H9 (cell line): ENCODE measurements at regions not wholly inside any gene's neighbourhood (a gene's known extent, or its start where the extent isn't known, plus 50 kb on each side); places are given as distances from the start of the nearest gene placed in this dataset.

Experiments used
- DNase-seq: peaks from one replicate; pipeline ENCODE4 v3.0.0-alpha.2; 2017
- H2AFZ ChIP-seq: one replicate; pipeline ENCODE4 v1.6.1; 2013; ENCODE audit warnings: mild to moderate bottlenecking, low read length, control low read depth, moderate library complexity
- H2AK5ac ChIP-seq: 2 replicates; pipeline ENCODE4 v1.6.1; 2013; ENCODE audit warnings: low read length, control low read depth, mixed read lengths; ENCODE audit not compliant: insufficient read length
- H2BK120ac ChIP-seq: one replicate; pipeline ENCODE4 v1.6.1; 2013; ENCODE audit warnings: low read depth, mild to moderate bottlenecking, low read length, control low read depth, inconsistent platforms; ENCODE audit not compliant: poor library complexity, severe bottlenecking
- H2BK12ac ChIP-seq: 2 replicates; pipeline ENCODE4 v1.6.1; 2013; ENCODE audit warnings: low read length, control low read depth, mixed read lengths, low read depth; ENCODE audit not compliant: insufficient read length
- H2BK15ac ChIP-seq: 2 replicates; pipeline ENCODE4 v1.6.1; 2013; ENCODE audit warnings: low read depth, low read length, control low read depth
- H2BK20ac ChIP-seq: one replicate; pipeline ENCODE4 v1.6.1; 2013; ENCODE audit warnings: low read depth, mild to moderate bottlenecking, low read length, control low read depth, inconsistent platforms; ENCODE audit not compliant: poor library complexity, severe bottlenecking
- H2BK5ac ChIP-seq: 2 replicates; pipeline ENCODE4 v1.6.1; 2013; ENCODE audit warnings: low read length, control low read depth, mixed read lengths; ENCODE audit not compliant: insufficient read length
- H3K14ac ChIP-seq: 2 replicates; pipeline ENCODE4 v1.6.1; 2013; ENCODE audit warnings: low read length, control low read depth; ENCODE audit not compliant: insufficient read depth
- H3K18ac ChIP-seq: 2 replicates; pipeline ENCODE4 v1.6.1; 2013; ENCODE audit warnings: low read depth, mild to moderate bottlenecking, mixed read lengths, low read length, control low read depth; ENCODE audit not compliant: insufficient read length
- H3K23ac ChIP-seq: 2 replicates; pipeline ENCODE4 v1.6.1; 2013; ENCODE audit warnings: low read length, control low read depth, mixed read lengths, low read depth; ENCODE audit not compliant: insufficient read length
- H3K23me2 ChIP-seq: 2 replicates; pipeline ENCODE4 v1.6.1; 2013; ENCODE audit warnings: low read depth, mild to moderate bottlenecking, mixed read lengths, low read length, control low read depth; ENCODE audit not compliant: insufficient read length, poor library complexity, severe bottlenecking
- H3K27ac ChIP-seq: 2 replicates; pipeline ENCODE4 v1.5.1; 2013; ENCODE audit warnings: low read length, control low read depth, mixed read lengths, low read depth; ENCODE audit not compliant: insufficient read length
- H3K27me3 ChIP-seq: 2 replicates; pipeline ENCODE4 v1.6.1; 2013; ENCODE audit warnings: low read length, control low read depth, inconsistent platforms; ENCODE audit not compliant: insufficient read depth
- H3K4ac ChIP-seq: 2 replicates; pipeline ENCODE4 v1.6.1; 2013; ENCODE audit warnings: low read depth, mild to moderate bottlenecking, control low read depth, inconsistent platforms, low read length, moderate library complexity
- H3K4me1 ChIP-seq: 2 replicates; pipeline ENCODE4 v1.6.1; 2013; ENCODE audit warnings: low read length, control low read depth, inconsistent platforms; ENCODE audit not compliant: insufficient read depth
- H3K4me2 ChIP-seq: 2 replicates; pipeline ENCODE4 v1.6.1; 2013; ENCODE audit warnings: low read length, control low read depth, mixed read lengths; ENCODE audit not compliant: insufficient read length, insufficient read depth
- H3K56ac ChIP-seq: 2 replicates; pipeline ENCODE4 v1.6.1; 2013; ENCODE audit warnings: low read depth, mild to moderate bottlenecking, mixed read lengths, low read length, control low read depth; ENCODE audit not compliant: insufficient read length
- H3K79me1 ChIP-seq: 2 replicates; pipeline ENCODE4 v1.6.1; 2013; ENCODE audit warnings: low read depth, mild to moderate bottlenecking, moderate library complexity, low read length, control low read depth, inconsistent platforms; ENCODE audit not compliant: insufficient read depth, poor library complexity, severe bottlenecking
- H3K79me2 ChIP-seq: 2 replicates; pipeline ENCODE4 v1.6.1; 2013; ENCODE audit warnings: low read length, control low read depth, inconsistent platforms; ENCODE audit not compliant: insufficient read depth
- H3K9ac ChIP-seq: 2 replicates; pipeline ENCODE4 v1.6.1; 2013; ENCODE audit warnings: low read length, control low read depth, mixed read lengths; ENCODE audit not compliant: insufficient read length; ENCODE audit errors: extremely low read depth
- H3K9me3 ChIP-seq: one replicate; pipeline ENCODE4 v1.6.1; 2013; ENCODE audit warnings: low read depth, low read length, inconsistent platforms; ENCODE audit not compliant: control insufficient read depth
- H3T11ph ChIP-seq: one replicate; pipeline ENCODE4 v1.6.1; 2013; ENCODE audit warnings: mild to moderate bottlenecking, low read length, control low read depth, inconsistent platforms
- H4K20me1 ChIP-seq: one replicate; pipeline ENCODE4 v1.6.1; 2013; ENCODE audit not compliant: control insufficient read depth, insufficient read length, insufficient read depth
- H4K5ac ChIP-seq: 2 replicates; pipeline ENCODE4 v1.6.1; 2013; ENCODE audit warnings: low read depth, mild to moderate bottlenecking, mixed read lengths, low read length, control low read depth; ENCODE audit not compliant: insufficient read length
- H4K8ac ChIP-seq: replicated peaks from 2 replicates; pipeline ENCODE4 v1.6.1; 2013; ENCODE audit warnings: low read length, control low read depth, mixed read lengths, low read depth; ENCODE audit not compliant: insufficient read length
- H4K91ac ChIP-seq: 2 replicates; pipeline ENCODE4 v1.6.1; 2013; ENCODE audit warnings: low read depth, mild to moderate bottlenecking, moderate library complexity, mixed read lengths, low read length, control low read depth; ENCODE audit not compliant: insufficient read length
- H3K27ac Mint-ChIP-seq, 3 experiments: 2 replicates in 2 of 3; 3 replicates in 1 of 3; pipeline ENCODE4 v1.8.0; 2020 to 2021; ENCODE audit warnings: mixed read lengths in 3 of 3, mild to moderate bottlenecking in 1 of 3, moderate library complexity in 1 of 3
- H3K27me3 Mint-ChIP-seq: 2 replicates; pipeline ENCODE4 v1.8.0; 2021; ENCODE audit warnings: low read depth, mild to moderate bottlenecking, moderate library complexity, mixed read lengths
- H3K36me3 Mint-ChIP-seq, 3 experiments: 2 replicates in 2 of 3; 3 replicates in 1 of 3; pipeline ENCODE4 v1.8.0; 2020 to 2021; ENCODE audit warnings: low read depth in 3 of 3, mixed read lengths in 3 of 3; ENCODE audit not compliant: insufficient read depth in 1 of 3
- H3K4me1 Mint-ChIP-seq, 2 experiments: 2 replicates each; pipeline ENCODE4 v1.8.0; 2020; ENCODE audit warnings: mixed read lengths in 2 of 2
- H3K4me3 Mint-ChIP-seq, 2 experiments: 2 replicates in 1 of 2; 3 replicates in 1 of 2; pipeline ENCODE4 v1.8.0; 2020 to 2021; ENCODE audit warnings: mild to moderate bottlenecking in 2 of 2, mixed read lengths in 2 of 2, moderate library complexity in 1 of 2
- H3K9me3 Mint-ChIP-seq, 2 experiments: 2 replicates in 1 of 2; 3 replicates in 1 of 2; pipeline ENCODE4 v1.8.0; 2020; ENCODE audit warnings: mild to moderate bottlenecking in 2 of 2, mixed read lengths in 2 of 2, moderate library complexity in 1 of 2
- WGBS: extraction: QIAGEN DNeasy Blood & Tissue Kit; methylation state at CpG from one replicate; pipeline ENCODE4 v1.1.7; 2013; ENCODE audit warnings: missing lambda C conversion rate, low lambda C conversion rate, mixed read lengths; ENCODE audit not compliant: insufficient read length; ENCODE audit errors: extremely low coverage; 5-methylcytosine and 5-hydroxymethylcytosine counted together
- TF ChIP-seq, protein P1 (sequence below): fragments of 200-600 bp; sonication (generic); conservative IDR thresholded peaks from 3 replicates; pipeline ENCODE4 v1.8.0; 2021; ENCODE audit warnings: antibody characterized with exemption, mild to moderate bottlenecking

DNA sequence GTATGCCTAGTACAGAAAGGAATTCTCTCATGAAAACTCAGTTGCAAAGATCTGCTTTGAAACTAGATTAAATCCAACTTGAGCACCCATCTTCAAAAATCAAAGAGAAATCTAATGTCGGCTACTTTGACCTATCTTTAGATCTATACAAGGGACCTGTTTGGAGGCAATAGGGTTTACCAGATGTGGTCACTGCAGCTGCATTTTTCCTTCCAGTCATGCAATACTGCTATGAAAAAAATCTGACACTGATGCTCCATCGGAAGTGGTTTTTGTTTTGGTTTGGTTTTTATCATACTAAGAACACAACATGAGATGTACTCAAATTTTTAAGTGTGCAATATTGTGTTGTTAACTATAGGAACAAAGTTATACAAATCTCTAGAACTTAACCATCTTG lies 169.5 kb downstream of the BCHE start:
- Histone ChIP-seq H2BK5ac (no peak overlapping the region), H4K91ac (no peak overlapping the region), H3K9ac (no peak overlapping the region), H3K23ac (no peak overlapping the region), H3K14ac (no peak overlapping the region), H3K18ac (no peak overlapping the region), H4K20me1 (no peaks in the 10 kb centered on the region), H3K27me3 (no peaks in the 10 kb centered on the region), H3K4me1 (no peaks in the 10 kb centered on the region), H3K27ac (no peak overlapping the region), H2BK20ac (no peak overlapping the region), H2AFZ (no peak overlapping the region), H3K4ac (no peak overlapping the region), H2BK120ac (no peak overlapping the region), H4K5ac (no peak overlapping the region), H3K4me2 (no peak overlapping the region), H3K79me2 (no peaks in the 10 kb centered on the region), H3K9me3 (no peaks in the 10 kb centered on the region), H3K23me2 (no peaks in the 10 kb centered on the region), H4K8ac (no peak overlapping the region), H2AK5ac (no peak overlapping the region), H3K79me1 (no peaks in the 10 kb centered on the region), H3K56ac (no peak overlapping the region), H2BK12ac (no peak overlapping the region), H2BK15ac (no peak overlapping the region), H3T11ph (no peak overlapping the region)
- DNase-seq: no peak
- Mint-ChIP-seq H3K27ac (no peak overlapping the region), H3K27me3 (no peaks in the 10 kb centered on the region), H3K9me3 (no peaks in the 10 kb centered on the region), H3K36me3 (no peaks in the 10 kb centered on the region), H3K4me3 (no peak overlapping the region), H3K4me1 (no peaks in the 10 kb centered on the region)
- WGBS: no CpG with 5 or more reads among the region's 2 CpGs
- TF ChIP-seq, protein P1, sequence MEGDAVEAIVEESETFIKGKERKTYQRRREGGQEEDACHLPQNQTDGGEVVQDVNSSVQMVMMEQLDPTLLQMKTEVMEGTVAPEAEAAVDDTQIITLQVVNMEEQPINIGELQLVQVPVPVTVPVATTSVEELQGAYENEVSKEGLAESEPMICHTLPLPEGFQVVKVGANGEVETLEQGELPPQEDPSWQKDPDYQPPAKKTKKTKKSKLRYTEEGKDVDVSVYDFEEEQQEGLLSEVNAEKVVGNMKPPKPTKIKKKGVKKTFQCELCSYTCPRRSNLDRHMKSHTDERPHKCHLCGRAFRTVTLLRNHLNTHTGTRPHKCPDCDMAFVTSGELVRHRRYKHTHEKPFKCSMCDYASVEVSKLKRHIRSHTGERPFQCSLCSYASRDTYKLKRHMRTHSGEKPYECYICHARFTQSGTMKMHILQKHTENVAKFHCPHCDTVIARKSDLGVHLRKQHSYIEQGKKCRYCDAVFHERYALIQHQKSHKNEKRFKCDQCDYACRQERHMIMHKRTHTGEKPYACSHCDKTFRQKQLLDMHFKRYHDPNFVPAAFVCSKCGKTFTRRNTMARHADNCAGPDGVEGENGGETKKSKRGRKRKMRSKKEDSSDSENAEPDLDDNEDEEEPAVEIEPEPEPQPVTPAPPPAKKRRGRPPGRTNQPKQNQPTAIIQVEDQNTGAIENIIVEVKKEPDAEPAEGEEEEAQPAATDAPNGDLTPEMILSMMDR: no peak
